Posterior cingulate gyrus (tissue), 11 donors: ENCODE measurements at regions not wholly inside any gene's neighbourhood (a gene's known extent, or its start where the extent isn't known, plus 50 kb on each side); places are given as distances from the start of the nearest gene placed in this dataset.

Source experiments
- DNase-seq, 10 donors: peaks; one replicate each; pipeline versions ENCODE4 v3.0.0 to v3.0.0-alpha.2; 2020 to 2021; ENCODE audit warnings: mixed read lengths in 3 of 10
- intact Hi-C: fragments of 100-400 bp; cut with DNase I; formaldehyde crosslinking; loops from one replicate; pipeline ENCODE4 v1.15.1; 2023

GRCh38 chr14:29242755-29243754, 476.5 kb downstream of the FOXG1 start:
- no peak for DNase-seq
- intact Hi-C loops = no loop called here

GRCh38 chr14:29255692-29256091, 489.1 kb downstream of the FOXG1 start:
- intact Hi-C loops = no loop called here
- no peak for DNase-seq

- no peak for DNase-seq
- intact Hi-C loops = no loop called here
These were observed 496.4 kb downstream of the FOXG1 start for GRCh38 chr14:29262979-29263378.

- no peak for DNase-seq
- intact Hi-C loops = no loop called here
These were observed 498.3 kb downstream of the FOXG1 start for GRCh38 chr14:29264865-29265264.

- intact Hi-C loops = no loop called here
These were observed 499.3 kb downstream of the FOXG1 start for GRCh38 chr14:29265852-29266251.

GRCh38 chr14:29271669-29272068, 505.1 kb downstream of the FOXG1 start:
- no peak for DNase-seq
- intact Hi-C loops = no loop called here

More at GRCh38 chr14:29265852-29266251, 499.3 kb downstream of the FOXG1 start:
- DNase-seq = no peak

- intact Hi-C loops = no loop called here
These were observed 506.9 kb downstream of the FOXG1 start for GRCh38 chr14:29273513-29273912.

GRCh38 chr14:29274890-29275596, 508.5 kb downstream of the FOXG1 start:
- intact Hi-C loops = no loop called here

More at GRCh38 chr14:29273513-29273912, 506.9 kb downstream of the FOXG1 start:
- no peak for DNase-seq

GRCh38 chr14:29278301-29279263, 512.0 kb downstream of the FOXG1 start:
- no peak for DNase-seq
- intact Hi-C loops = no loop called here

More at GRCh38 chr14:29274890-29275596, 508.5 kb downstream of the FOXG1 start:
- no peak for DNase-seq

- intact Hi-C loops = no loop called here
- no peak for DNase-seq
These were observed 515.6 kb downstream of the FOXG1 start for GRCh38 chr14:29282169-29282568.

- intact Hi-C loops = no loop called here
- no peak for DNase-seq
These were observed 523.9 kb downstream of the FOXG1 start for GRCh38 chr14:29290441-29290840.

GRCh38 chr14:29299372-29299771, 532.8 kb downstream of the FOXG1 start:
- intact Hi-C loops = no loop called here
- DNase-seq = no peak

- DNase-seq = no peak
- intact Hi-C loops = no loop called here
These were observed 535.0 kb downstream of the FOXG1 start for GRCh38 chr14:29301571-29301970.

GRCh38 chr14:29310210-29310609, 543.6 kb downstream of the FOXG1 start:
- intact Hi-C loops = no loop called here
- DNase-seq = no peak

- intact Hi-C loops = no loop called here
- DNase-seq = no peak
These were observed 544.2 kb downstream of the FOXG1 start for GRCh38 chr14:29310757-29311156.

GRCh38 chr14:29311983-29312382, 545.4 kb downstream of the FOXG1 start:
- intact Hi-C loops = no loop called here
- no peak for DNase-seq

GRCh38 chr14:29316936-29317335, 550.3 kb downstream of the FOXG1 start:
- DNase-seq = no peak
- intact Hi-C loops = no loop called here

- intact Hi-C loops = no loop called here
- no peak for DNase-seq
These were observed 550.8 kb downstream of the FOXG1 start for GRCh38 chr14:29317423-29317822.

GRCh38 chr14:29320286-29320685, 553.7 kb downstream of the FOXG1 start:
- no peak for DNase-seq
- intact Hi-C loops = no loop called here

- no peak for DNase-seq
- intact Hi-C loops = no loop called here
These were observed 555.1 kb downstream of the FOXG1 start for GRCh38 chr14:29321646-29322045.
